Activated naive CD4-positive, alpha-beta T cell treated with anti-CD3 and anti-CD28 coated beads, Interleukin-2, amount 50 U/mL, for 24 hours (primary cell): ENCODE measurements at regions not wholly inside any gene's neighbourhood (a gene's known extent, or its start where the extent isn't known, plus 50 kb on each side); places are given as distances from the start of the nearest gene placed in this dataset.

Experiments
- H3K27ac Mint-ChIP-seq: one replicate; pipeline ENCODE4 v1.8.0; 2021; ENCODE audit warnings: mild to moderate bottlenecking, mixed read lengths
- H3K27me3 Mint-ChIP-seq: one replicate; pipeline ENCODE4 v1.8.0; 2021; ENCODE audit warnings: mixed read lengths
- H3K36me3 Mint-ChIP-seq: one replicate; pipeline ENCODE4 v1.8.0; 2021; ENCODE audit warnings: mixed read lengths
- H3K4me1 Mint-ChIP-seq: one replicate; pipeline ENCODE4 v1.8.0; 2021; ENCODE audit warnings: mixed read lengths
- H3K4me3 Mint-ChIP-seq: one replicate; pipeline ENCODE4 v1.8.0; 2021; ENCODE audit warnings: mild to moderate bottlenecking, mixed read lengths
- H3K9me3 Mint-ChIP-seq: one replicate; pipeline ENCODE4 v1.8.0; 2021; ENCODE audit warnings: mixed read lengths

DNA sequence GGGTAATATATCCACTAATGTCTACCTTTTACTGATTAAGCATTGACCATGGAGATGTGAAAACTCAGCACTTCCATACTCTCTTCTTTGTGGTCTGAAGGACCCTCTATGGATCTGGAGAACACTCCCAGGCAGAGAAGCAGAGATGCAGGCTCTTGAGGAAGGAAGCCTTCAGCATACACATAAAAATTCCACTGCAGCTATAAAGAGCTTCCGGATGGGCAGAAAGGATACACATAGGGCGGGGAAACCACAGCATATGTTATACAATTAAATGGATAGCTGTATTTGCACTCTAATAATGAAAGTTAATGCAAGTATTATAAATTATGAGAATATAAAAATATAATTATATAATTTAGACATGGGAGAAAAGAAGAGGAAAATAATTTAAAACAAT is 1258.2 kb upstream of the ALCAM start:
- no peaks in the 10 kb centered on the region for H3K27me3 Mint-ChIP-seq
- H3K9me3 Mint-ChIP-seq, result no peaks in the 10 kb centered on the region
- H3K36me3 Mint-ChIP-seq, result no peaks in the 10 kb centered on the region
- H3K4me3 Mint-ChIP-seq, result no peak overlapping the region
- no peak overlapping the region for H3K27ac Mint-ChIP-seq
- no peaks in the 10 kb centered on the region for H3K4me1 Mint-ChIP-seq

DNA sequence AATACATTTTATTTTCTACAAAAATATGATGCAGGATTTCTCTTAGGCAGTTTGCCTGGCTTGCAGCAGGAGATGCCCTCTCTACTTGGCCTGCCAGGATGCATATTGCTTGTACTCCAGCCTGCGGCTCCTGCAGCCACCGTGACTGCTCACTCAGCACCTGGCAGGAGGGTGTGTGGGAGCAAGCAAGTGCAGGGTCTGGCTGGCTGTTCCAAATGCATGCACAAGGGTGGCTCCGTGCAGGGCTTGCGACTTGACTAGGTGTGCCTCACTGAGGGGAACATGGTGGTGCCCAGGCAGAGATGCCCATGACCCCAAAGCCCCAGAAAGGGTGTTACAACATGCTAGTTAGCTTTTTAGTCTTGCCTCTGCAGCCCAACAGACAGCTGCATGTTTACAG is 1240.2 kb upstream of the ALCAM start:
- Mint-ChIP-seq H3K9me3 (peaks cover 7% of the 10 kb centered on the region), H3K4me1 (no peaks in the 10 kb centered on the region), H3K36me3 (no peaks in the 10 kb centered on the region), H3K27me3 (no peaks in the 10 kb centered on the region), H3K27ac (no peak overlapping the region), H3K4me3 (no peak overlapping the region)

DNA sequence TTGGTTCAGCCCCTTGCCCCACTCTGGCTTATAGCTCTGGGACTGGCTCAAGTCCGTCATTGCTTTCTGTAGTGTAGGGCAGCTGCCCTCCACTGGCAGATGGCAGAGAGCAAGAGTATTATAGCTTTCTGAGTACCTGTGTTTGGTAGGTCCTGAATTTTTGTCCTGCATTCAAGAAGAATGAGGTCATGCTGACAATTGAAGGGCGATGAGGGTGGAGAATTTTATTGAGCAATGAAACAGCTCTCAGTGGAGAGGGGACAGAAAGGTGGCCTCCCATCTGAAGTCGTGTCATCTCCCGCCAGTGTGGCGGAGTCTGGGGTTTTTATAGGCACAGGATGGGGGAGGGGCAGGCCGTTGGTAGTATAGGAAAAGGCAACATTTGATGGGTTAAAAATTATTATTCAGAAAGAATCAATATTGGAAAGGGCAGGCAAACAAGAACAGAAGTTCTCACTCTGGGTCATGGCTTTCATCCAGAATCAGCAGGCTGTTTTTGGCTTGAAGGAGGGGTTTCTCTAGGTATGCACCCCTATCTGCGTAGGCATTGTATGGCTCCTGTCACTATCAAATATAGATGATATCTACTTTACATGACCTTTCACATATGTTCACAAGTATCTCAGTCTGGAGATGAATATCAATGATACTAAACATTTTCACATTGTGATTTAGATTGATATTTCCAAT is 1239.7 kb upstream of the ALCAM start:
- Mint-ChIP-seq H3K4me1 (no peaks in the 10 kb centered on the region), H3K36me3 (no peaks in the 10 kb centered on the region), H3K27me3 (no peaks in the 10 kb centered on the region), H3K9me3 (peaks cover 7% of the 10 kb centered on the region), H3K27ac (no peak overlapping the region), H3K4me3 (no peak overlapping the region)

DNA sequence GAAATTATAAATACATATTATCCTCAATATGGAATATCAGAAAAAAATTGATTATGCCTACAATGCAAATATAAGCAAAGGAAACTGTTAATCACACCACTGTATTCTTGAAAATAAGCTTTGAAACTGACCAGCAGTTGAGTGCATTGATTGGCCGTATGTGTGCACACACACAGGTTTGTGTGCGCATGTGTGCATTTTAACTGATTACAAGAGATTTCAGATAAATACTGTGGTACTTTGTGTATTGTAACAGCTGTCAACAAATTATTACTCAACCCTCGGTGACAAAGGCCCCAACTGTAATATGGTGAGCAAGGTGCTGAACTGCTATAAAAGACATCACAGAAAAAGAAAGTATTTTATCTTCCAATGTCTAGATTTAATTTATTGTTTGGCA is 1238.9 kb upstream of the ALCAM start:
- Mint-ChIP-seq H3K4me1 (no peaks in the 10 kb centered on the region), H3K27me3 (no peaks in the 10 kb centered on the region), H3K4me3 (no peak overlapping the region), H3K27ac (no peak overlapping the region), H3K9me3 (peaks cover 7% of the 10 kb centered on the region), H3K36me3 (no peaks in the 10 kb centered on the region)

DNA sequence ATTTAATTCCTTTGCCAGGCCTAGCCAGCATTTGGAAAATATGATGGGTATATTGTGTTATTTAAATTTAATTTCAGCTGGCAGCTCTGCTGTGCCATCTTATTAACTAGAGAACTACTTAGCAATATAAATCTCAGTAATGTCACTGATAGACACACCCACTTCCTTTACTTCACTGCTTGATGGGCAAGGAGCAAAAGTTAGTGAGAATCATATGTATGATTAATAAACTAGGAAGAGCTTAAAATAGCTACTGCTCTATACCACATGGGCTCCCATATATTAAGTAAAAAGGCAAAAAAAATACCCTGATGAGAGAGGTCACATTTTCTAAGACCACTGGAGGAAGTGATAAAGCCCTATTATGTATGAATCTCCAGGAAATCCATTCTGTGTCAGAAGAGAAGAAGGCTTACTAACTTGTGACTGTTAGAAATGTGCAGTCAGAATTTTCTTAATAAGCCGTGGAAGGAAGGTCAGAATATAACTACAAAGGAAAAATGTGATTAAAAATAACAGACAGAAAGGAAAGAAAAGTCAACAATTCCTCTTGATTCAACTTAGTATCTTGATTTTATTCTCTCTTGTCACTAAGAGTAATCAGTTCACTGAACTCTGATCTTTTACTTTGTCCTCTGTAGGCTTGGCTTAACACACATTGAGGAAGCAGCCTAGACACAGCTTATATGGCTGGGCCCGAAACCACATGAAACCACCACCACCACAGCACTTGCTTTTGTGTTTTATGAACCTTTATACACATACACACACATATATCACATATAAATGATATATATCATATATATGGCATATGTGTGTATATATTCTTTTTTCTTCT is 1233.9 kb upstream of the ALCAM start:
- Mint-ChIP-seq H3K36me3 (no peaks in the 10 kb centered on the region), H3K27me3 (no peaks in the 10 kb centered on the region), H3K9me3 (peaks cover 7% of the 10 kb centered on the region), H3K4me3 (no peak overlapping the region), H3K27ac (no peak overlapping the region), H3K4me1 (no peaks in the 10 kb centered on the region)

DNA sequence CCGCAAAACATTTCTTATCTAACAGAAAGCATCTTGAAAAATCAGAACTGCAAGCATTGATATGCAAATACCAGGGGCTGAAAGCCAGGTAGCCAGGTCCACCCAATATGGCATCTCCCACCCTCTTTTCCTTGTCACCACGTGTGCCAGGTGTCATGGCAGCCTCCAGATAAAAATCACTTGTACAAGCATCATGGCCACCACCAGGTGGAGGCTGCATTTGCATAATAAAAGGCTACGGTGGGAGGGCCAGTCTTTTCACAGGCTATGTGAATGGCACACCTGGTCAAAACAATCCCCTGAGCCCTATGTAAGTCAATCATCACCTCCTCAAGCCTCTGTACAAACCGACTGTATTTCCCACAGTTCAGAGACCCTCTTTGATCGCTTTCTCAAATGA is 1233.1 kb upstream of the ALCAM start:
- H3K9me3 Mint-ChIP-seq, result peaks cover 7% of the 10 kb centered on the region
- no peaks in the 10 kb centered on the region for H3K4me1 Mint-ChIP-seq
- H3K27me3 Mint-ChIP-seq, result no peaks in the 10 kb centered on the region
- no peak overlapping the region for H3K27ac Mint-ChIP-seq
- H3K36me3 Mint-ChIP-seq, result no peaks in the 10 kb centered on the region
- H3K4me3 Mint-ChIP-seq, result no peak overlapping the region

DNA sequence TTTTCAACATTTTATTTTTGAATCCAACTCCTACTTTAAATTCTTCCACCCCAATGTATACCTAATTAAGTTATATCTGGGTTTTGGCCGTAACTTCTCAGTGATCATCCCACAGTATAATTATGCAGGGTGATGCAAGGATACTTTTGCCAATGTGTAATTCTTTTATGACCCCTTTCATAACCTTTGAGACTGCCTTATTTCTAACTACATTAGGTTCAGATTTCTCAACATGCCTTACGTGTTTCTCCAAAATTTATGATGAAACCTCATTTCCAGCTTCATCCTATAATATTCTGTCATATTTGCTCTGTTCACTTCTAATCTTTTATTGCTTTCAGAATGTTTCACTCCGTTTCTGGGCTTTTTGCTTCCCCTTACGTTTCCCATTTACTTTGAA is 1229.6 kb upstream of the ALCAM start:
- H3K27me3 Mint-ChIP-seq, result no peaks in the 10 kb centered on the region
- H3K9me3 Mint-ChIP-seq, result no peaks in the 10 kb centered on the region
- no peaks in the 10 kb centered on the region for H3K36me3 Mint-ChIP-seq
- H3K4me1 Mint-ChIP-seq, result no peaks in the 10 kb centered on the region
- H3K27ac Mint-ChIP-seq, result no peak overlapping the region
- H3K4me3 Mint-ChIP-seq, result no peak overlapping the region

DNA sequence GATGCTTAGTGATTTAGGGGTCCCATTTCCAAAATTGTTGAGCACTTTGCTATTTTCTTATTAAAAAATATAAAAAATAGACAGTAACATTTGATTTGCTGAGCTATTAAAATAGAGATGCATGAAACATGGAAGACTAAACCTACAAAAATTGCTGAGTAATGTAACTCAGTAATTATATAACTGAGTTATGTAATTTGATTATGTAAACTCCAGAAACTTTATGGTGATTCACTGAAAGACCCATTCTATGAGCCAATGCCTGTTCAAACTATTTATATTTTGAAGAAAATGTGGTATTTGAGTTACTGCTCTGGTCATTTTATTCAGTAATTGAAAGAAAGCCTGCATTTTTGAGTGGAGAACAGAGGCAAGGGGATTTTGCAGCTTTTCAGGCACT is 1221.5 kb upstream of the ALCAM start:
- Mint-ChIP-seq H3K27ac (no peak overlapping the region), H3K36me3 (no peaks in the 10 kb centered on the region), H3K9me3 (no peaks in the 10 kb centered on the region), H3K4me1 (no peaks in the 10 kb centered on the region), H3K4me3 (no peak overlapping the region), H3K27me3 (no peaks in the 10 kb centered on the region)

DNA sequence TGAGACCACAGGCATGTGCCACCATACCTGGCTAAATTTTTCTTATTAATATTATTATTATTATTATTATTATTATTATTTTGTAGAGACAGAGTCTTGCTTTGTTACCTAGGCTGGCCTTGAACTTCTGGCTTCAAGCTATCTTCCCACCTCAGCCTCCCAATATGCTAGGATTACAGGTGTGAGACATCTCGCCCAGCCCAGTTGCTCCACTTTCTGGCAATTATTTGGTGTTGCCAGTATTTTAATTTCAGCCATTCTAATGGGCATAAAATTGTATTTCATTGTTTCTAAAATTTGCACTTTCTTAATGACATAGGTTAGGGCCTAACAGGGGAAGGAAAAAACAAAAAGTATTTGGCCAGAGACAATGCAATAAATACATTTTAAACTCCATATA is 1217.6 kb upstream of the ALCAM start:
- H3K27me3 Mint-ChIP-seq, result no peaks in the 10 kb centered on the region
- H3K36me3 Mint-ChIP-seq, result no peaks in the 10 kb centered on the region
- H3K9me3 Mint-ChIP-seq, result peaks cover 5% of the 10 kb centered on the region
- H3K4me3 Mint-ChIP-seq, result no peak overlapping the region
- H3K4me1 Mint-ChIP-seq, result no peaks in the 10 kb centered on the region
- no peak overlapping the region for H3K27ac Mint-ChIP-seq

DNA sequence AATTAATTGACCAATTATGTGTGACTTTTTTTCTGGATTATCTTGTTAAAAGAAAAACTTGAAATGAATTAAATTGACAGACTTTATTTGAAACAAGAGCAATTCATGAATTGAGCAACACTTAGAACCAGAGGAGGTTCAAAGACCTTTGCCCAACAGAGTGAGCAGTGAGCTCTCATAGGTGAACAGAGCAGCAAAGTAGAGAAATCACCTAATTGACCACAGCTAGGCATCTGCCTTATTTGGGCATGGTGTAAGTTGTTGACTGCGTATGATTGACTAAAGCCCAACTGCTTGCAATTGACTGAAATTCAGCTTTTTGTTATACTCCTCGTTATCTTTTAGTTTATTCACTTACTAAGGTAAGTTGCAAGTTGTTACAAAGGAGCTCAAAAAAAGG is 1216.0 kb upstream of the ALCAM start:
- Mint-ChIP-seq H3K27ac (no peak overlapping the region), H3K36me3 (no peaks in the 10 kb centered on the region), H3K4me3 (no peak overlapping the region), H3K27me3 (no peaks in the 10 kb centered on the region), H3K9me3 (peaks cover 5% of the 10 kb centered on the region), H3K4me1 (no peaks in the 10 kb centered on the region)

DNA sequence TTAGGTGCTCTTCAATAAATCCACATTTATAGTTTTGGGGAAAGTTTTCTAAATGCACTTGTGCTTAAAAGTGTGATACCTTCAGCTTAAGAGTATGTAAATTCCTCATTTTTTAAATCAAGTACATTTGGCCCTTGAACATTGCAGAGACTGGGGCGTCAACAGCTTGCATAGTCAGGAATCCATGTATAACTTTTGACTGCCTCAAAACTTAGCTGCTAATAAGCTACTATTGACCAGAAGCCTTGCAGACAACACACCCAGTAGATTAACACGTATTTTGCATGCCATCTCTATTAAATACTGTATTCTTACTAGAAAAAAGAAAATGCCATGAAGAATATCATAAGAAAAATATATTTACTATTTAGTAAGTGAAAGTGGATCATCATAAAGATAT is 1211.8 kb upstream of the ALCAM start:
- no peak overlapping the region for H3K27ac Mint-ChIP-seq
- H3K36me3 Mint-ChIP-seq, result no peaks in the 10 kb centered on the region
- peaks cover 5% of the 10 kb centered on the region for H3K9me3 Mint-ChIP-seq
- H3K4me3 Mint-ChIP-seq, result no peak overlapping the region
- no peaks in the 10 kb centered on the region for H3K4me1 Mint-ChIP-seq
- H3K27me3 Mint-ChIP-seq, result no peaks in the 10 kb centered on the region

DNA sequence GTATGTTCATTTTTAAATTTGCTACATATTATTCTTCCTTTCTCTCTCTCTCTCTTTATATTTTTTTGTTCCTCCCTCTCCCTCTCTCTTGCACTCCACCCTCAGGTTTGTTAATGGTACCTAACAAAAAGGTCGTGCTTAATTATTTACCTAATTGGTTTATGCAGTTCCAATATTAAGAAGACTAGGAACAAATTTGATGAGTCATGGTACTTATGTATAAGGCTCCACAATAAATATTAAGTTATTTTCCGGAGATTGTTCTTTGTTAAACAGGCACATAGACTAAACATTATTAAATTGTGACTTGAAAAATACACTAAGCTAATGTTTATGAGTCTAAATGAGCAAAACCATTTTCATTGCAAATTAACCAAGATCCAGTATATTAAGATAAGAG is 1200.8 kb upstream of the ALCAM start:
- Mint-ChIP-seq H3K4me3 (no peak overlapping the region), H3K36me3 (no peaks in the 10 kb centered on the region), H3K27me3 (no peaks in the 10 kb centered on the region), H3K4me1 (no peaks in the 10 kb centered on the region), H3K9me3 (peaks cover 10% of the 10 kb centered on the region), H3K27ac (no peak overlapping the region)

DNA sequence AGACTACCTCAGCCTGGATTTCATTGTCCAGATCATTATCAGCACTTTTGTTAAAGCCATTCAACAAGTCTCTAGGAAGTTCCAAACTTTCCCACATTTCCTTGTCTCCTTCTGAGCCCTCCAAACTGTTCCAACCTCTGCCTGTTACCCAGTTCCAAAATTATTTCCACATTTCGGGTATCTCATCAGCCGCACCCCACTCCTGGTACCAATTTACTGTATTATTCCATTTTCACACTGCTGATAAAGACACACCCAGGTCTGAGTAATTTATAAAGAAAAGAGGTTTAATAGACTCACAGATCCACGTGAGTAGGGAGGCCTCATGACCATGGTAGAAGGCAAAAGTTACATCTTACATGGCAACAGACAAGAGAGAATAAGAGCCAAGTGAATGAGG is 1198.3 kb upstream of the ALCAM start:
- no peak overlapping the region for H3K27ac Mint-ChIP-seq
- H3K4me1 Mint-ChIP-seq, result no peaks in the 10 kb centered on the region
- H3K4me3 Mint-ChIP-seq, result no peak overlapping the region

DNA sequence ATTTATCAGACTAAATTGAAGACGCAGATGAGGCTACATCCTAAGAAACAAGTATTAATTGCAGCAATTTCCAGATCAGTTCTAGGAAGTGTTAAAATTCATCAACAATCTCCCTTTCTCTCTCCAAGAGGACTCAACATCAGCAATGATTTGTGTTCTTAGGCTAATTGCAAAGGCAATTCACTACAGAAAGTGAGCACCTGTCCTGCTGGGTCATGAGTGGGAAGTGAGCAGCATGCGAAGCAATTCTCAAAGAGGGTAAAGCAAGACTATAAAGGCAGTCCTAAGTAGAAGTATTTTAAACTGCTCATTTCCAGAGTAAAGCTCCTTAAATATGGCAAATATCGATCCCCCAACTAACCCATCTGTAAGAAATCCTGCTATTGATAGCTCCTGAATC is 1191.0 kb upstream of the ALCAM start:
- no peaks in the 10 kb centered on the region for H3K36me3 Mint-ChIP-seq
- no peak overlapping the region for H3K4me3 Mint-ChIP-seq
- no peaks in the 10 kb centered on the region for H3K9me3 Mint-ChIP-seq
- no peak overlapping the region for H3K27ac Mint-ChIP-seq
- no peaks in the 10 kb centered on the region for H3K27me3 Mint-ChIP-seq
- H3K4me1 Mint-ChIP-seq, result no peaks in the 10 kb centered on the region

More for the DNA sequence above, 1198.3 kb upstream of the ALCAM start:
- Mint-ChIP-seq H3K36me3 (no peaks in the 10 kb centered on the region), H3K27me3 (no peaks in the 10 kb centered on the region), H3K9me3 (peaks cover 10% of the 10 kb centered on the region)

DNA sequence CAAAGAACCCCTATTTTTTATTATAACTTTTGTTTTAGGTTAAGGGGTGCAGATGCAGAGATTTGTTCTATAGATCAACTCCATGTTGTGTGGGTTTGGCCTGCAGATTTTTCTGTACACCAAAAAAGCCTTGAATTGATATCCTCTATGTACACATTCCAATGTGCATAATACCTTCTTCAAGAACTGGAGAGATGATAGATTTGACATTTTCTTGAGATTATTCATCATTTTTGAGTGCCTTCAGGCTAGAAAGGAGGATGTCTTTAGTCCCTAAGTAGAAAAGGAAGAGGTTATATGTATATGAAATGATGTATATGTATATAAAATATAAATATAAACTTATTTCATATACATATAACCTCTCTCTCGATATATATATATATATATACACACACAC is 1190.0 kb upstream of the ALCAM start:
- no peak overlapping the region for H3K27ac Mint-ChIP-seq
- H3K9me3 Mint-ChIP-seq, result no peaks in the 10 kb centered on the region
- no peaks in the 10 kb centered on the region for H3K36me3 Mint-ChIP-seq
- no peaks in the 10 kb centered on the region for H3K27me3 Mint-ChIP-seq
- H3K4me3 Mint-ChIP-seq, result no peak overlapping the region
- H3K4me1 Mint-ChIP-seq, result no peaks in the 10 kb centered on the region

DNA sequence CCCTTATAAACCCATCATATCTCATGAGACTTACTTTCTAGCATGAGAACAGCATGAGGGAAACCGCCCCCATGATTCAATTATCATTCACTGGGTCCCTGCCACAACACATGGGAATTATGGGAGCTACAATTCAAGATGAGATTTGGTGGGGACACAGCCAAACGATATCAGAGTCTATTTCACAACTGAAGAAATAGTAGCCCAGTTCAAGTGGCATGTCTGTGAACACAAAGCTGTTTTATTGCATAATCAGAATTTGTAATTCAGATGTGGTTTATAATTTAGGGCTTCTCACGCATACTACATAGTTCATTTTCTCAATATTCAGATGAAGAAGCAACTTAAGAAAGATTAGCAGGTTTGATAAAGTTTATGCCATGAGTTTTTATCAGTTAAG is 1188.0 kb upstream of the ALCAM start:
- H3K4me3 Mint-ChIP-seq, result no peak overlapping the region
- H3K4me1 Mint-ChIP-seq, result no peaks in the 10 kb centered on the region
- no peaks in the 10 kb centered on the region for H3K36me3 Mint-ChIP-seq
- no peaks in the 10 kb centered on the region for H3K27me3 Mint-ChIP-seq
- H3K9me3 Mint-ChIP-seq, result no peaks in the 10 kb centered on the region
- no peak overlapping the region for H3K27ac Mint-ChIP-seq
